Right hindlimb (tissue), 1 donor: ENCODE measurements at regions not wholly inside any gene's neighbourhood (a gene's known extent, or its start where the extent isn't known, plus 50 kb on each side); places are given as distances from the start of the nearest gene placed in this dataset.

ENCODE experiments used
- DNase-seq: peaks from one replicate; pipeline ENCODE4 v3.0.0-alpha.2; 2018

DNA sequence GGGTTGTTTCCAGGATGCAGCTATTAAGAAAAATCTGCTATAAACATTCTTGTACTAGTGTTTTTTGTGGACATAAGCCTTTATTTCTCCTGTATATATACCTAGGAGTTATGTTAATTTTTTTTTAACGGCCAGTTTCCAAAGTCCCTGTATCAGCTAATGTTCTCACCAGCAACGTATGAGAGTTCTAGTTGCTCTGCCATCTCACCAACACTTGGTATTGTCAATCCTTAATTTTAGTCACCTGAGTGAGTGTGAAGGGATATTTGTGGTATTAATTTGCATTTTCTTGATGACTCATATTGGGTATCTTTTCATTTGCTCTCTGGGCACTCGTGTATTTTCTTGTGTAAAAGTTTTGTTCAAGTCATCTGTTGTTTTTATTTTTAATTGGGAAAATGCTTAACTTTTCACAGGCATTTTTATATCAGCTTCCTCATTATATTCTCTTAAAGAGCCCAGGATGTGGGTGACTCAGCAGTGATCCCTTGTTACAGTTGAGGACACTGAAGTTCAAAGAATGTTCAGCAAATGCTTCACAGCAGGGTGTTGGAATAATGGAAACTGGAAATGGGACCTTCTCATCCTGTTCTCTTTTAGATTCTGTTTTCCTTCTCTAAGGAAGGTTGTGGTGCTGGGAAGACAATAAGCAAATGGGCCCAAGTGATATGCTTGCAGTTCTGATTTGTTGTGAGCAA, 176.3 kb upstream of the PRNP start:
- DNase-seq, result no peak

DNA sequence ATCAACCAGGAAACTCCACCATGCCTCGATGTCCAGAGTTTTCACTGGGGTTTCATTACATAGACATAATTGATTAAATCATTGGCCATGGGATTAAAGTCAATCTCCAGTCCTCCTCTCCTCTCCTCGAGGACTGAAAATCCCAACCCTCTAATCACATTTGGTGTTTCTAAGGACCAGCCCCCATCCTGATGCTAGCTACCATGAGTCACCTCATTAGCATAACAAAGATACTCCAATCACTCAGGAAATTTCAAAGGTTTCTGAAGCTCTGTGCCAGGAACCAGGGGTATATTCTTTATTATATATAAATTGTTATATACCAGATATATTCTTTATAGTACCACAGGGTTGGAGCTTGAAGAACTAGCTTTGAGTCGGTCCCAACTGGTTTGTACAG, 177.5 kb upstream of the PRNP start:
- no peak for DNase-seq

DNA sequence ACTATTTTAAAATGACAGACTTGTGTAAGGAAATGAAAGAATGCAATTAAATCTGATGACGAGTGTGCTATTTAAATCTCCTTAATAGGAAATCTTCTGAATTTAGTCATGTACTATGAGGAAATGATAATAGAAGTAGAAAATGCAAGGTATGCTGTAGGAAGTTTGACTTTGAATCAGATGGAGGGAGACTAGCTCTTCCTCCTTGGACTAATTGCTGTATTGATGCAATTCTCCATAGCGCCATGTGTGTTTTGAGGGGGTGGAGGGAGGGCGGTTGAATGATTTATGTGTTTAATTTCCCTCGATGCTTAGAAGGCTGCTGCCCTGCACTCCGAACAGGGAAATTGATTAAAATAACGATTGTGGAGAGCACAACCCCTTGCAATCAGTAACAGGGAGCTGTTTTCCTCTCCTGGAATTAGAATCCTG, 179.0 kb upstream of the PRNP start:
- no peak for DNase-seq

DNA sequence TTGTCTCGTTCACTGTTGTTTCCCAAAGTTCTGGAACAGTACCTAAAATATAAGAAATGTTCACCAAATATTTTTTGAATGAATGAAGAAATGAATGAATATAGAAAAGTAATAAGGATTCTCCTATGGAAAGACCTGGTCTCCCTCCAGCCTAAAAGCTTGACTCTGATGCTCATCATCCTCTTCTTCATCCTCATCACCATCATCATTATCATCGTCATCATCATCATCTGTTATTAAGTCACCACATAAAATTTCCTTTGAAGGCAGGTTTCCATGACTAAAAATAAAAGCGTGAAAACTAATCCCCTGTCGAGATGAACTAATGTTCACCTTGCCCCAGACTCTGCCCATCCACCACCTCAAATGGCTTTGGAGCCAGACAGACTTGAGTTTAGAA, 181.4 kb upstream of the PRNP start:
- DNase-seq, result no peak

DNA sequence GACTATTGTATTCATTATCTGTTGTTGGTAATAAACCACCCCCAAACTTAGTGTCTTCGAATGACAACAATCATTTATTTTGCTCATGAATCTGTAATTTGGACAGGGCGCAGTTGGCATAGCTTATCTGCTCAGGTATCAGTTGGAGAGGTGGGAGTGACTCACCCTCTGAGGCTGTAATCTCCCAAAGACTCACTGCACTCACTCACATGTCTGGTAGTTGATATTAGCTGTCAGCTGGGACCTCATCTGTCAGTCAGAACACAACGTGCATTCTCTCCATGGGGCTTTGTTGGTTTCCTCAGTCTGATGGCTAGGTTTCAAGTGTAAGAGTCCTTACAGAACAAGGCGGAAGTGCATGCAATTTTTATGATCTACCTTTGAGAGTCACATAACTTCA, 183.5 kb upstream of the PRNP start:
- no peak for DNase-seq

DNA sequence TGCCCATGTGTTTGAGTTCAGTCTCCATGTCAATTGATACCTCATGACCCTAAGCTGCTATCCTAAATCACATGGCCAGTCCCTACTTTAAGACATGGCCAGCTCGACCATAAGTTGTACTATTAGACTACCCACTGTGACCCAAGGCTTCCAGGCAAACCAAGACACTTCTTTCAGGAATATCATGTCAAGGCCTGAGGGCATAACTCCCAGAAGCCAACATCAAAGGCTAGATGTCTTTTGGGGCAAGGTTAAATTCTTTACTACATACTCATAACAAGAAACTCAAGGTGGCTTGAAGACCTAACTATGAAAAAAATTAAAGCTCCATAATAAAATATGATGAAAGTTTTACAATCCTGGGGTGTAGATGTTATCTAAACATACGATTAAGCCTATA, 192.9 kb upstream of the PRNP start:
- DNase-seq, result no peak

DNA sequence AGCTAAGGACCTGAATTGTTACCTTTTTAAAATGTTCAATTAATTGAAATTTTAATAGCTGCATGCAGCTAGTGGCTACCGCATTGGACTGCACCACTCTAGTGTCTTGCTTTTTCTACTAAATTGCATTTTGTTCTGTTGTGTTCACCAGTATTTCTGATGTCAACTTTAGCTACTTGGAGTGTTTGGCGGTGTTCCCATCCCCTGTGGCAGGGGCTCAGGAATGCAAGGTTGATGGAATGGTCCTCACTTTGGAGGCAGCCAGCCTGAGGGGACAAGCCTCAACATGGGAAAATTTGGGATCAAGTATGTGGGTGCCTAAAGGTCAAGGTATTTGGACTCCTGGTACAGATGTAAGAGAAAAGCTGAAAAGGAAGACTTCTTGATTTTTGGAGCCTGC, 194.6 kb upstream of the PRNP start:
- DNase-seq, result no peak

DNA sequence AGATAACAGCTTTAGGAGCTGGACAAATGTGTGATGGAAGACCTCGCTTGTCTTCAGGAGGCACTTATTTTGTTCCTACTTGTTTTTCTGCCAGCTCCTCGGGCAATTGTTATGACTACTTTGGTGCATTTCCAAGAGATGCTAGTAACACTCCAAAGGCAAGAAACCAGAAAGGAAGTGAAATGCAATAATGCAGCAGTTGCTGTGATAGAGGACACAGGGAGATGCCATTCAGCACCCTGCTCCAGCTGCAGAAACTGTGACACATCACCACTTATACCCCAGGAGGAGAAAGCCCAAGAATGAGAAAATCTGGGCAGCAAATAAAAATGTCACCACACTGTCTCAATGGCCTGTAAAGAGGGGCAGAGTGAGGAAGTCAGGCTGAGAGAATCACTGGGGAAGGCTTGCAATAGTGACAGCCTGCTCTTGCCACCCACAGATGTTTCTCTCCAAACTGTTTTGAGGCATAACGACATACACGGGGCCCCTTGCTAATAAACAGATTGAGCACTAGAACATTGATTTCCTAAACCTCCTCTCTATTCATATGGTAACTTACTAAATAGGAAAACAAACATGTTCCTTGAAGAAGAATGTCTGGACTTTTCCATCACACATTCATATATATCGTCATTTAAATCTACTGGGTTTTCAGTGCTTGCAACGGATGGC, 195.5 kb upstream of the PRNP start:
- no peak for DNase-seq

DNA sequence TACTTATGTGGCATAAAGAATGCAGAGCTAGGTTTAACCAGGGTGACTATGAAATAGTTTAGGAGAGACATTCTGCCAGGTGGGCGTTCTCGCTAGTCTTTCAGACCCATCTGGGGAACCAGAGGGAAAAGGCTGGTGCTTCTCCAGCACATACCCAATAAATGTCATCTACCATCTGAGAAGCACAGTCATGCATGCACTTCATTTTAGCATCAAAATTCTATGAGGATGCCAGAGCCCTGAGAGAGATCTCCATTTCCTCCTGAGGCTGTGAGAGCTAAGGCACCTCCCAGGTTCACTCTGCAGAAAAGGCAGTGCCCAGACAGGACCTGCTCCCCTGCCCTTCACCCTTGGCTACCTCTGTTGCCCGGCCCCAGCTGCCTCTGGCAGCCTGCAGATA, 196.2 kb upstream of the PRNP start:
- no peak for DNase-seq

DNA sequence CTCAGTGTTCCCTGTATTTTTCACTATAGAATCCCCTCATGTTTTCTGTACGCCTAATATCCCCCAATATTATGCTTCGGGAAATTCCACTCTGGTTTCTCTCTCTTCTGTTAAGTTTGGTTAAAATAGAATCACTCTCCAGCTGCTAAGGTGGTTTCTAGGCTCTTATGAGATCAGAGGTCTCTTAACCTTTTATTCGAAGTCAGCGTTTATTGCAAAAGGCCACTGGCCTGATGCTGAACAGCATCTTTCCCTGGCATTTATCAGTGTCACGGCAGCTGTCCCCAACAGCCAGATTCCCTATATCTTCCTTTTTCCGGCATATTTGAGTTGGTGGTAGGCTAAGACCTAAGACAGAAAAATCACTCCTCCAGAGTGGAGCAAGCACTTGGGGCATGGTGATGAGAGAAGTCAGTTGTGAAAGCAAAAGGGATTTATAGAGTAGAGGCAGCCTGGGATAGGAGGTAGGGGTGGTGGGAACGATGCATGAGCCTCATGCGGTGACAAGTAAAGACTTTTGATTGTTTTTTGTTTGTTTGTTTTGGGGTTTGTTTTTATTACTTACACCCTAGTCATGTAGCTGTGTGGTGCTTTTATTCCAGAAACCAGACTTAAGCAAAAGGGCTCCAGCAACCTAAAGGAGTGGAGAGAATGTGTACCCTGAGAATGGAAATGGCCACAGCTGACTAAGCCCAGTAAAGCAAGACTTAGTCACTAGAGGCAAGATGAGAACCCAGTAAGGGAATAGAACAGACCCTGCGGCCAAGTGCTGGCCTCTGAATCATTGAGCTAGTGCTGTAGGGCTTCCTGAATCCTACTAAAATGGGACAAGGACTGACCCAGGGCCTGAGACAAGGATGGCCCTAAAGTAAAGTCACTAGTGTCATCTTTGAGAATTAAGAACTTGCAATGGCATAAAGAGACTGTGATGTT, 197.6 kb upstream of the PRNP start:
- DNase-seq, result no peak

DNA sequence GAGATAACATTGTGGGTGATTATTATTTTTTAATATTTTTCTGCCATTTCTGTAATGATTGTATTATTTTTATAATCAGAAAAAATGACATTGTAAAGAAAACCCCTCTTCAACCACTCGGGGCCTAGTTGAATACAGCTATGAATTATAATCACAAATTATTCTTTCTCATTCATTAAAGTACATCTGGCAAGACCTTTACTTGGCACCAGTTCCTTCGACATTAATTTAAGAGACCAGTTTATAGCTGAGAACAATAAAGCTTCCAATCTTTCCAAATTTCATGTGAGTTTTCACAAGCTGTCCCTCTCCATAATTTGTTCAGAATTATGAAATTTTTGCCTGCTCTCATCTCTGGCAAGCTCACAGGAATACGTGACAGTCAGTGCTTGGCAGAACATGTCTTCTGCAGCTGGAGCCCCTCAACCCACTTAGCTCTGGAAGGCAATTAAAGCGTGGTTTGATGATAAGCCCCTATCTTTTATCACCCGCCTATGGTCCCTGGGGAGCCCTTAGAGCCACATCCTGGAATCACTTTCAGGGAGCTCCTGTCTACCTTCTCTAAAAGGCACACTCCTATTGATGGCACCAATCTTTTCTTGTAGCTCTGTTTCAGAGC, 201.8 kb upstream of the PRNP start:
- no peak for DNase-seq

DNA sequence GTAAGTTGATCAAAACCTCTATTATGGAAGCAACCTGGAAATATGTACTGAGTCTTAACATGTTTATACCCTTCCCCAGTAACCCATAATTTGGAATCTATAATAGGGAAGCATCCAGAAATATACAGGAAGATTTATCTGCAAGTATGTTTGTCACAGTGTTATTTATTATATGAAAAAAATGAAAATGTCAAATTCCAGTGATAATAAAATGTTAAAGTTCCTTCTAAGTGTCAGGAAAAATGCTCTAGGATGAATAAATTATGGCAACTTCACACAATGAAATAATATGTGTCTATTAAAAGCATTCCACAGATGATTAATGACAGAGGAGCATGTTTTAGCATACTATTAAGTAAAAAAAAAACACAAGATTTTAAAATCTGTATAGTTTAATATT, 202.3 kb upstream of the PRNP start:
- DNase-seq, result no peak

DNA sequence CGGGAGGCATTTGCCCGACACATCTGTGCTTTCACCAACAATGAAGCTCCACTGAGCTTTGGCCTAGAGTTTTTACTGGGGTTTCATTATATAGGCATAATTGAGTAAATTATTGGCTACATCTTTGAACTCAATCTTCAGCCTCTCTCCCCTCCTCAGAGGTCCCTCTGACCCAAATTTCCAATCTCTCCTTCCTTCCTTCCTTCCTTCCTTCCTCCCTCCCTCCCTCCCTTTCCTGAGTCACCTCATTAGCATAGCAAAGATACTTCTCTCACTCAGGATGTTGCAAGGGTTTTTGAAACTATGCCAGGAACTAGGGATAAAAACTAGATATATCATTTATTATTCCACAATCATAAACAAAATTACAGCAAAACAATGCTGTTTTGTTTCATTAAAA, 202.8 kb upstream of the PRNP start:
- DNase-seq, result no peak

DNA sequence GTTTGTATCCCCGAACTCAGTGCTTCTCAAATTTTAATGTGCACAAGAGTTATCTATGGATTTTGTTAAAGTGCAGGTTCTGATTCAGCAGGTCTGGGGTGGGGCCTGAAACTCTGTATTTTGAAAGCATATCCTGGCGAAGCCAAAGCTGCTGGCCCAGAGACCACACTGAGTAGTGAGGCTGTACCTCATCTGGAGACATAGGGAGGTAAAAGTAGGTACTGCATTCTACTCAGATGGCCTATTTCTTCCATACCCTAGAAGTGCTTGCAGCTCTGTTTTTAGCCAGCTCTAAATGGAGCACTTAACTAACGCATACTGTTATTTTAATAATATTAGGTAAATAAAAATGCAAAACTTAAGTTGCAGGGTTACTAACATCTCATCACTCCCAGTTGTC, 206.2 kb upstream of the PRNP start:
- no peak for DNase-seq

DNA sequence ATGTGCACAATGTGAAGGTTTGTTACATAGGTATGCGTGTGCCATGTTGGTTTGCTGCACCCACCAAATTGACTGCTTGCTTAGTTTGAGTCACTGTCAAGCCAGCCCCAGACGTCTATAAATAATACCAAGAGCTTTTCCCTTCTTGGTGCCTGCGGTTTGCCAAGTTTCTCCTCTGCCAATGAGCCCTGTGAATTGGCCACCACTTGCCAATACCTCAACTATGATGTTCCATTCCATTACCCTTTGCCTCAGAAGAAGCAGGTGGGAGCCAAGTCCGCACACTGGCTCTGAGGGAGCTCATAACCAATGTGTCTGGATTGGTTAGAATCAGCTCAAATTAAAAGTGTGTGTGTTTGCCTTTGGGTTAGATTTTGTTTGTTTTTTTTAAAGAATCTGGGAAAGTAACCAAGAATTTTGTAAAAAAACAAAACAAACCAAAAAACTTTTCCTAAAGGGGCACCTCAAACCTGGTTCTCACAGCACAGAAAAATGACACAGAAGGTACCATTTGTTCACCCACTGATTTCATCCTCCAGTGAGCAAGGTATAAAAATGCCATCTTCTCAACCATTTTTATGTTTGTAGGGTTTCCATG, 209.3 kb upstream of the PRNP start:
- peak; percentile 31 for DNase-seq

DNA sequence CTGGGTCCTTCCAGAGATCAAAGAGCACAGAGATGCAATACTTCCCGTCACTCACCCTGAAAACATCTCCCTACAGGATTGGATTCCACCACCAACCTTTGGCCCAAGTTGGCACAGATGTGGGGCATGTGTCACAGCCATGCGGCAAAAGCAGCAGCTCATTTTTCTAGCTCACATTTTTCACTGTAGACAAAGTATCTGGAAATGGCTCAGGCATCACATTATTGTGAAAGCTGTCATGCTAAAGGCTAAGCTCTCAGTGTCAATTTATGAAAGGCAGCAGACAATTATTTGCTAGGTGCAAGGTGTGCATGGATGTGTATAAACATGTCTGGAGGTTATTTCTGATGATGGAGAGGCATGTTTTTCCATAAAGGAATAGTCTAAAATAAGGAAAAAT, 213.3 kb upstream of the PRNP start:
- no peak for DNase-seq

DNA sequence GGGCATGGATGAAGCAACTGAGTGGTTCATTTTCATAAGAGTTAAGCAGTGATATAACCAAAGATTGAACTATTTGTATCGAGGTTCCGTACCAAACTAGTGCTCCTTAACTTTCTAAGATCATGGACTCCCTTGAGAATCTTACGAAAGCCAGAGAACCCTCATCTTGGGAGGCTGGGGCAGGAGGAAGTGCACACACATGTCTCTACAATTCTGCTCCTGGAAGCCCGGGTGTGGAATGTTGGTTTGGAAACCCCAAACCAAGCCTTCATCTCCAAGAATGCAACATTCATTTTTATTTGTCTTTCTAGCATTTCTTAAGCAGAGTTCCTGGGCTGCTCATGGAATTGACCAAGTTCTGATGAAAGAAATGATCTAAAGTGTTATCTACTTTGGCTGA, 215.0 kb upstream of the PRNP start:
- no peak for DNase-seq

DNA sequence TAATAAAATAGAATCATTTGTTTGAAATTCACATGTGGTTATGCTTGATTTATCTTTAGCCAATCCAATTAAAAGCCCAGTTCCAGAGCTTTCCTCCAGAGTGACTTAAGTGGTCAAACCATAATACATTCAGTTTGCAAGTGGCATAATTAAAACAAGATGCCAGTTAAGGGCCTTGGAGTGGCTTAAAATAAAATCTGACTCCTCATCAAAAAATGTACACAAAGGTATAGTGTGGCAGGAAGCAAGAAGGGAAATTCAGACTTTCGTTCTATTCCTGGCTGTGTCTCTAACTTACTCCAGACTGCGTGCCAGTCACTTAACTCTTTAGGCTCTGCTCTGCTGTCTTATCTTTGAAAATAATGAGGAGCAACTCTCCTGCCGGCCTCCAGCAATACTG, 215.9 kb upstream of the PRNP start:
- DNase-seq, result no peak

DNA sequence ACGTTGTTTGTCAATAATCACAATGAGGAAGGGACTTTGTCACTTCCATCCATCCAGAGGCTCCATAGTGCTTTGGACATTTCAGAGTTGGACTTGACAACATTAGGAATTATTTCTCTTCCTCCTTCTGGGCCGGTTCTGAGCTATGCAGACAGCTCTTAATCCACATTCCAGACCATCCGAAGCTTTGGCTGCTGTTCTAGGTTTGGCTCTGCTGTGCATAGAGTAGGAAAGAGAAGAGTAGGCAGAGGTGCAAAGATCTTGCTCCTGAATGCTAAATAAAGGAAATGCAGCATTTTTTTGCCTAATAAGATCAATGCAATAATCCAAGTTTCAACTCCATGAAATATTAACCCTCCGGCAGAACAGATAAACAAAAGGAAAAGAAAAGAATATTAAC, 216.3 kb upstream of the PRNP start:
- DNase-seq, result no peak

DNA sequence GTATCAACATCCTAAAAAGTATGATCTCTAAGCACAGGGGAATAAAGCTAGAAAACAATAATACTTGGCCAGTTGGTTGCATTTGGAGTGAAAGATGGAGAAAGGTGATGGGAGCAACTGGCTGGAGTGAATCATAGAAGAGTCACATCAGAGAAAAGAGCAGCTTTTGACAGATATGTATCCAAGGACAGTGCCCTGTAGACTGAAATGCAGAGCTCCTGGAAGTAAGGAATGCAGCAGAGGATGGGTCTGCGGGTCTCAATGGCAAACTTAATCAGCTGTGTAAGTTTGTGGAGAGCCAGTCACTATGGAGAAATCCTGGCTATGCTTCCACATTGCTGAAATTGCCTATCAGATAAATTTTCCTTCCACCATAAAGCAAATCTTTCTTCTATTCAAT, 218.1 kb upstream of the PRNP start:
- no peak for DNase-seq

DNA sequence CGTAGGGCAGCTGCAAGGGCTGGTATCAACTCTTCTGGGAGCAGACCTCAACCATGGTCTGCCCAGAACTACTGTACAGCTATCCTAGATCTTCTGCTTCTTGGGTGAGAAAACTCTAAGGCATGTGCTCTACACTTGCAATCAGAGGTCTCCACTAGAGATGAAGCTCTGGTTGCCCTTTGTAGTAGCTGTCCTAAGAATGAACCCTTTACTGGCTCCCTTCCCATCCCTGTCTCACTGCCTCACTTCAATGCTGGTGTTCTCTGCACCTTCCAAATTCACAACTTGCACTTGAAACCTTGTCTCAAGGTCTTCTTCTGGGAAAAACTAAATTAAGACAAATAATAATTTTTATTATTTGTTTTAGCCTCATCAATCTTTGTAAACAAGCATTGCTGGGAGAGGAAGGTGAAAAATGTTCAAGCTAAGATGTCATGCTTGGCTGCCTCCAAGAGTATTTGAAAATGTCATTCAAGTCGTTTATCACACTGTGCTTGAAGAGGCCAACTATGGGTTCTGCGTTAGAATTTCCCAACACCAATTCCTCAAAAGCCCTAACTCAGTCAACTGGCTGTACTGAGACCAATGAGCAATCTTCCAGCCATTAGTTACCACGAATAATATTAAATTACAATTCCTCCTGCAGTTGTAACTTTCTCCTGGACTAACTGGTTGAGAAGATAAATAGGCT, 216.9 kb upstream of the ADRA1D start:
- no peak for DNase-seq

DNA sequence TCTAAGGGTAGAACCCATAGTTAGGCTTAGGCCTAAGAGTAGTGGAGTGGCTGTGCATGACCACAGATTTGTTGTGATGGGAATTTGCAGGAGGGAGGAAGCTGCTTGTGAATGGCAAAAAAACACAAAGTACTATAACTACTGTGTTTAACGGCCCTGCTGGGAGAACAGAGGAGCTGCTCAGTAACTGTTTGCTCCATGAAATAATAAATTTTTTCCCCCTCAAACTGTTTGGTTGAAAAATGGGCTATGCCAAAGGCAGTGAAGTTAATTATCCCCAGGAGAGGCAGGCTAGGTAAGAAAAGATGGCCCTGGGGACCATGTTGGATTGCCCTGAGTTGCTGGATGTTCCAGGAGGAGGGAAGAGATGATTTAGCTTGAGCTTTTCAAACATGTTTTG, 216.1 kb upstream of the ADRA1D start:
- no peak for DNase-seq
